ENCODE measurements at regions not wholly inside any gene's neighbourhood (a gene's known extent, or its start where the extent isn't known, plus 50 kb on each side); places are given as distances from the start of the nearest gene placed in this dataset. TPM values are rescaled to one million over a fixed set of nuclear protein-coding genes. Genes with fewer than 3 reads are reported as not detected.
"Not testable (repeated sequence)": the region's sequence is repeated elsewhere in the genome, so short reads cannot be mapped to it uniquely, and the experiment has no call there.

- H3K4me3 ChIP-seq; intact Hi-C loops (cut with DNase I; ENCODE audit: low total_unique reads); H3K4me1 ChIP-seq; H3K9me3 ChIP-seq; H3K27me3 ChIP-seq; DNase-seq; H3K27ac ChIP-seq; H3K36me3 ChIP-seq: not testable (repeated sequence)
Measured at GRCh38 chr15:22713933-22714332, 72.5 kb upstream of the NIPA1 start.

- H3K36me3 ChIP-seq; H3K9me3 ChIP-seq; intact Hi-C loops (cut with DNase I; ENCODE audit: low total_unique reads); H3K27me3 ChIP-seq; DNase-seq; H3K4me1 ChIP-seq: not testable (repeated sequence)
- H3K4me3 ChIP-seq: peak overlapping the region in 1 of 2 donors; percentile 26
- peak overlapping the region in 1 of 2 donors; percentile 51 for H3K27ac ChIP-seq
Measured at GRCh38 chr15:22714358-22715132, 71.9 kb upstream of the NIPA1 start.

DNA sequence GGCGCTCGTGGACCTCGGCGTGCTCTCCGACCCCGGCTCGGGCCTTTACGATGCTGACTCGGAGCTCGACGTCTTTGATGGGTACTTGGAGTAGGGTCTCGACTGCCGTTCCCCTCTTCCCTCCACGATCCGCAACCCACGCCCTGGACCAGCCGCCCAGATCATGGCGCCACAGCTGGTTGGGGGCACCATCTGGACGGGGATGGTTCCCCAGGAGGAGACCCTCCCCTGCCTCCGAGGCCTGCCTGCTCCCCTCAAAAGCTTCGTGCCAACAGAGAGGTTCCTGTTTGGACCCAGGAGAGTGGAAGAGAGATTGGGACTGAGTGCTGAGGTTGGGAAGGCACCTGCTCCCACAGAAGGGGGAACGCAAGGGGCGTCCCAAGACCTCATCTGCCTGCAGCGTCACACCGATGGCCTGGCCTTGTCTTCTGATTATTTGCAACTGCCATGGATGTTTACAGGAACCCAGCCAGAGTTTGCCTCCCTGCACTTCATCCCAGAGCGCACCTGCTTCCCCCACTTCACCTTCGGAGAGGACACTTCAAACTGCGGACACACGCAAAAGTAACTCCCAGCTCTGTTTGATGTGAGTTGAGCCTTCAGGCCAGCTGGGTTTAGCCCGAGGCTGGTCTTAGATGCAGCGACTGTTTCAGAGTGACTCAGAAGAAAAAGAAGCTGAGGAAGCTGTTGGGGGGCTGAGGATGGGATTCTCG, 71.2 kb upstream of the NIPA1 start:
- H3K9me3 ChIP-seq; DNase-seq; H3K4me3 ChIP-seq; H3K27me3 ChIP-seq; intact Hi-C loops (cut with DNase I; ENCODE audit: low total_unique reads); H3K36me3 ChIP-seq; H3K4me1 ChIP-seq: not testable (repeated sequence)
- H3K27ac ChIP-seq: peak overlapping the region; percentile 37 to 49

DNA sequence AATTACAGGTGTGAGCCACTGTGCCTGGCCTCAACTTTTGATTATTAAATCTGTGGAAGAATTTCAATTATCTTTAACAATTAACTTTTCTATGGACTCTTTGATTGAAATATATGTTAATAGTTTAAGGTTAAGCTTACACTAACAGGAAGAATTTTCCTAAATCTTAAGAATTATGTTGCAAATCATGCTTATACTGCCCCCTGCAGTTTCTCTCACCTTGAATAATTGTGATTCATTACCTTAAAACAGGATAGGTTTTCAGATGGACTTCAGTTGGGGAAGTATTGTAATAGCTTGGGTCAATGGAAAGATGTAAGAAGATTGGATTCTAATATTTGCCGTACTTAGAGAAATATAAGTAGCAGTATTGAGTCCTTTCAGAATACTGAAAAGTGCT, 66.5 kb upstream of the NIPA1 start:
- H3K9me3 ChIP-seq; H3K4me1 ChIP-seq; DNase-seq; H3K4me3 ChIP-seq; H3K27me3 ChIP-seq; H3K36me3 ChIP-seq; H3K27ac ChIP-seq; intact Hi-C loops (cut with DNase I; ENCODE audit: low total_unique reads): not testable (repeated sequence)

DNA sequence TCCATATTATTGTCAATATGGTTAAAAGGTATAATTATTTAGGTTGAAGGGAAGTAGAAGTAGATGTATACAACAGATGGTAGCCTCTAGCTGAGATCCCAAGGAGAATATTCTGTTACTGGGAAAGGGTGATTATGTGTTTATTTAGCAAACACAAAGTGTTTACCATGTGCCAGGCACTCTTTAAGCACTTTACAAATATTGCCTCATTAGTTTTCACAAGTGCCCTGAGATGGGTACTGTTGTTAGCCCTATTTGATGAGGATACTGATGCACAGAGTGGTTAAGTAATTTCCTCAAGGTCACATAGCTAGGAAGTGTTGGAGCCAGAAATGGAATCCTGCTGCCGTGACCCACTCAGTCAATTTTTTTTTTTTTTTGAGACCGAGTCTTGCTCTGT, 60.3 kb upstream of the NIPA1 start:
- H3K4me3 ChIP-seq; intact Hi-C loops (cut with DNase I; ENCODE audit: low total_unique reads); H3K9me3 ChIP-seq; H3K4me1 ChIP-seq; H3K36me3 ChIP-seq; H3K27ac ChIP-seq; H3K27me3 ChIP-seq; DNase-seq: not testable (repeated sequence)

GRCh38 chr15:22735067-22735466, 51.4 kb upstream of the NIPA1 start:
- H3K4me3 ChIP-seq; H3K9me3 ChIP-seq; H3K4me1 ChIP-seq; DNase-seq; H3K36me3 ChIP-seq; H3K27ac ChIP-seq; intact Hi-C loops (cut with DNase I; ENCODE audit: low total_unique reads); H3K27me3 ChIP-seq: not testable (repeated sequence)

DNA sequence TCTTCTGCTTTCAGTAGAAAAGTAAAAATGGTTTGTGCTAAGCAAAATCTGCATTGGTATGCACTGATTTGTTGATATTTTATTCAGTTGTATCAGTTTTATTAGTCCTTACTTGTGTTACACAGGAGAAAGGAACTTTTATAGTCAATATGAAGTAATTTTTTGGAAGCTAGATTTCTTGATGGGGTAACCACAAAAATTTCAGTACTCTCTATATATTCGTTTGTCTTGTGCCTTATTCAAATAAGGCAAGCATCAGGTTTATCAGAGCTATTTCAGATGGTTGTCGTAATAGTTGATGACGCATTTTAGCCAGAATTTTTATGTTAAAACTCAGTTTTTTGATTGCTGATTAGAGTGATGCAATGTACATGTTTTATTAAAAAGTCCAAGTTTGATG, 50.7 kb upstream of the NIPA1 start:
- TF ChIP-seq CTCF (IDR thresholded peaks at IDR 0.05): no peak
- TF ChIP-seq POLR2A (IDR thresholded peaks at IDR 0.05): no peak
- Histone ChIP-seq H3K9me3 (no peaks in the 10 kb centered on the region), H3K4me3 (no peak overlapping the region), H3K36me3 (no peaks in the 10 kb centered on the region), H3K27ac (no peak overlapping the region), H3K4me1 (no peaks in the 10 kb centered on the region), H3K27me3 (no peaks in the 10 kb centered on the region)
- intact Hi-C loops (cut with DNase I; ENCODE audit: low total_unique reads): no loop called here
- DNase-seq: no peak

DNA sequence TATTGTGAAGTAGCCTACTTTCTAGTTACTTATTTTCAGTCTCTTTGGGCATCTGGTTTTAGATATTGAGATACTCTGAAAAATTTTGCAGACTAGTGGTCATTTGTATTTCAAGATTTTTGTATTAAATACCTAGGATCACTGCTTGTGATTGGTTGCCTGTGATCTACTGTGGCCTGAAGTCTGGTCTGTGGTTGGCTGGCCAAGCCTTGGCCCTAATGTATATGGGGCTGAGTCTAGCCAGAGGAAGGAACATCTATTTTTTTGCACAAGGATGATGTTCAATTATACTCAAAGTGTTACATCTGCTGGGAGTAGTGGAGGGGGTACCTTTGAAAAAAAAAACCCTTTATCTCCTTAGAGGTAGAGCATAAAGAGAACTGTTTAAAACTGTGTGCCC, 50.2 kb upstream of the NIPA1 start:
- H3K4me1 ChIP-seq; H3K9me3 ChIP-seq; intact Hi-C loops (cut with DNase I; ENCODE audit: low total_unique reads); H3K27me3 ChIP-seq; H3K4me3 ChIP-seq; DNase-seq; H3K36me3 ChIP-seq; H3K27ac ChIP-seq: not testable (repeated sequence)

Small RNA genes in the stretch of these regions (small RNA-seq; reads per million reads assigned to genes)
- gene AC138649.4 (not detected), gene RN7SL495P (not detected)

Measured in uterus (tissue), 3 donors.